ENCODE measurements at regions not wholly inside any gene's neighbourhood (a gene's known extent, or its start where the extent isn't known, plus 50 kb on each side); places are given as distances from the start of the nearest gene placed in this dataset.

- TF ChIP-seq, protein P1, sequence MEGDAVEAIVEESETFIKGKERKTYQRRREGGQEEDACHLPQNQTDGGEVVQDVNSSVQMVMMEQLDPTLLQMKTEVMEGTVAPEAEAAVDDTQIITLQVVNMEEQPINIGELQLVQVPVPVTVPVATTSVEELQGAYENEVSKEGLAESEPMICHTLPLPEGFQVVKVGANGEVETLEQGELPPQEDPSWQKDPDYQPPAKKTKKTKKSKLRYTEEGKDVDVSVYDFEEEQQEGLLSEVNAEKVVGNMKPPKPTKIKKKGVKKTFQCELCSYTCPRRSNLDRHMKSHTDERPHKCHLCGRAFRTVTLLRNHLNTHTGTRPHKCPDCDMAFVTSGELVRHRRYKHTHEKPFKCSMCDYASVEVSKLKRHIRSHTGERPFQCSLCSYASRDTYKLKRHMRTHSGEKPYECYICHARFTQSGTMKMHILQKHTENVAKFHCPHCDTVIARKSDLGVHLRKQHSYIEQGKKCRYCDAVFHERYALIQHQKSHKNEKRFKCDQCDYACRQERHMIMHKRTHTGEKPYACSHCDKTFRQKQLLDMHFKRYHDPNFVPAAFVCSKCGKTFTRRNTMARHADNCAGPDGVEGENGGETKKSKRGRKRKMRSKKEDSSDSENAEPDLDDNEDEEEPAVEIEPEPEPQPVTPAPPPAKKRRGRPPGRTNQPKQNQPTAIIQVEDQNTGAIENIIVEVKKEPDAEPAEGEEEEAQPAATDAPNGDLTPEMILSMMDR (IDR thresholded peaks at IDR 0.05; ENCODE audit: low read length), result no peak
- TF ChIP-seq EZH2 (IDR thresholded peaks at IDR 0.05; ENCODE audit: borderline replicate concordance, low read length), result no peak
Observed at GRCh38 chr2:234137400-234138014, 87.0 kb downstream of the SPP2 start.
